Activated naive CD8-positive, alpha-beta T cell treated with anti-CD3 and anti-CD28 coated beads, Interleukin-2, amount 10 ng/mL, durations not matched to agents 7 days and 5 days (primary cell): ENCODE measurements at regions not wholly inside any gene's neighbourhood (a gene's known extent, or its start where the extent isn't known, plus 50 kb on each side); places are given as distances from the start of the nearest gene placed in this dataset.

Source experiments
- ATAC-seq: fragments of 150-1000 bp; cut with Tn5 transposase; one replicate; pipeline ENCODE4 v1.10.0; 2021; ENCODE audit warnings: low read depth, moderate library complexity
- POLR2A ChIA-PET: fragments of 350-600 bp; sonication (Branson Sonifier 250); formaldehyde crosslinking; loops from one replicate; lab custom pipeline; 2021; ENCODE audit warnings: antibody characterized with exemption; lab: Charles Lee
- DNase-seq: peaks from one replicate; pipeline ENCODE4 v3.0.0; 2021
- H3K27ac Mint-ChIP-seq: one replicate; pipeline ENCODE4 v1.8.0; 2022; ENCODE audit warnings: mild to moderate bottlenecking, mixed read lengths
- H3K27me3 Mint-ChIP-seq: one replicate; pipeline ENCODE4 v1.8.0; 2022; ENCODE audit warnings: mild to moderate bottlenecking, moderate library complexity, mixed read lengths
- H3K36me3 Mint-ChIP-seq: one replicate; pipeline ENCODE4 v1.8.0; 2021; ENCODE audit warnings: mild to moderate bottlenecking, mixed read lengths
- H3K4me1 Mint-ChIP-seq: one replicate; pipeline ENCODE4 v1.8.0; 2021; ENCODE audit warnings: mixed read lengths
- H3K4me3 Mint-ChIP-seq: one replicate; pipeline ENCODE4 v1.8.0; 2022; ENCODE audit warnings: mild to moderate bottlenecking, moderate library complexity, mixed read lengths
- H3K9me3 Mint-ChIP-seq: one replicate; pipeline ENCODE4 v1.8.0; 2021; ENCODE audit warnings: mixed read lengths

- H3K27me3 Mint-ChIP-seq, result no peaks in the 10 kb centered on the region
- POLR2A ChIA-PET, result no interaction called here
- no peak for DNase-seq
- H3K9me3 Mint-ChIP-seq, result no peaks in the 10 kb centered on the region
- H3K4me1 Mint-ChIP-seq, result no peaks in the 10 kb centered on the region
- no peak overlapping the region for H3K27ac Mint-ChIP-seq
- H3K4me3 Mint-ChIP-seq, result no peak overlapping the region
- ATAC-seq, result no peak
- H3K36me3 Mint-ChIP-seq, result no peaks in the 10 kb centered on the region
Measured at GRCh38 chr4:98210281-98210680, 50.9 kb upstream of the RAP1GDS1 start.

GRCh38 chr4:98209111-98209510 is 52.1 kb upstream of the RAP1GDS1 start:
- POLR2A ChIA-PET, result interaction anchor here (1.6 kb wide), 1 partner anchor 52 kb away, joined by 3 read pairs; no protein-coding TSS in a partner anchor
- no peak for ATAC-seq
- Mint-ChIP-seq H3K27ac (no peak overlapping the region), H3K36me3 (no peaks in the 10 kb centered on the region), H3K4me3 (no peak overlapping the region), H3K27me3 (peaks cover 2% of the 10 kb centered on the region), H3K4me1 (peaks cover 2% of the 10 kb centered on the region), H3K9me3 (no peaks in the 10 kb centered on the region)
- no peak for DNase-seq

- ATAC-seq (peak; percentile 46), DNase-seq (no peak)
- Mint-ChIP-seq H3K9me3 (peaks cover 9% of the 10 kb centered on the region), H3K27me3 (peaks cover 2% of the 10 kb centered on the region), H3K4me1 (peaks cover 13% of the 10 kb centered on the region), H3K4me3 (peak overlapping the region; percentile 75), H3K27ac (peak overlapping the region; percentile 84), H3K36me3 (peaks cover 8% of the 10 kb centered on the region)
- POLR2A ChIA-PET, result no interaction called here
Measured at GRCh38 chr4:98204236-98204553, 57.0 kb upstream of the RAP1GDS1 start.

- H3K36me3 Mint-ChIP-seq, result peaks cover 8% of the 10 kb centered on the region
- H3K27me3 Mint-ChIP-seq, result peaks cover 2% of the 10 kb centered on the region
- DNase-seq, result no peak
- peaks cover 9% of the 10 kb centered on the region for H3K9me3 Mint-ChIP-seq
- peak; percentile 50 for ATAC-seq
- POLR2A ChIA-PET, result no interaction called here
- H3K27ac Mint-ChIP-seq, result peak overlapping the region; percentile 84
- H3K4me3 Mint-ChIP-seq, result peak overlapping the region; percentile 75
- H3K4me1 Mint-ChIP-seq, result peaks cover 13% of the 10 kb centered on the region
Measured at GRCh38 chr4:98203332-98204235, 57.6 kb upstream of the RAP1GDS1 start.

- H3K27me3 Mint-ChIP-seq, result peaks cover 2% of the 10 kb centered on the region
- H3K36me3 Mint-ChIP-seq, result peaks cover 8% of the 10 kb centered on the region
- DNase-seq, result no peak
- ATAC-seq, result no peak
- peaks cover 13% of the 10 kb centered on the region for H3K4me1 Mint-ChIP-seq
- peaks cover 11% of the 10 kb centered on the region for H3K9me3 Mint-ChIP-seq
- H3K27ac Mint-ChIP-seq, result no peak overlapping the region
- POLR2A ChIA-PET, result no interaction called here
- H3K4me3 Mint-ChIP-seq, result peak overlapping the region; percentile 75
Measured at GRCh38 chr4:98202907-98203306, 58.3 kb upstream of the RAP1GDS1 start.

DNA sequence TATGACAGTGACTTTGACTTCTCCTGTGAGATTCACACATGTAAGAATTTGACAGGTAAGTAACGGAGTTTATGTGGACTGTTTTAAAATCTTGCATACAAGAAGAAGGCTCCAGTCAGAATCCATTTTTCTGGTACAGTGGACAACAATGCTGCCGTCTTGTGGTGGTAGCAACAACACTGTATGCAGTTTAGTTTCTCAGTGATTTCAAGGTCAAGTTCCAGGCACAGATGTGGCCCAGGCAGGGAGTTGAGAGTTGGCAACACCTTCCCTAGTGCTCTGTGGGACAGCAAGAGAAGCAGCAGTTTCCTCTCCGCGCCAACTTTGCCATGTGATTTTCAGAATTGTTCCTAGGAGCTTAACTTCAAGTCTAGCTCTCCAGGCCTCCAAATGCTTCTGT is 56.0 kb upstream of the STPG2 start:
- Mint-ChIP-seq H3K4me1 (peaks cover 12% of the 10 kb centered on the region), H3K27ac (no peak overlapping the region), H3K27me3 (no peaks in the 10 kb centered on the region), H3K4me3 (no peak overlapping the region), H3K36me3 (peaks cover 10% of the 10 kb centered on the region), H3K9me3 (peaks cover 18% of the 10 kb centered on the region)
- no peak for DNase-seq
- ATAC-seq, result no peak
- POLR2A ChIA-PET, result no interaction called here

DNA sequence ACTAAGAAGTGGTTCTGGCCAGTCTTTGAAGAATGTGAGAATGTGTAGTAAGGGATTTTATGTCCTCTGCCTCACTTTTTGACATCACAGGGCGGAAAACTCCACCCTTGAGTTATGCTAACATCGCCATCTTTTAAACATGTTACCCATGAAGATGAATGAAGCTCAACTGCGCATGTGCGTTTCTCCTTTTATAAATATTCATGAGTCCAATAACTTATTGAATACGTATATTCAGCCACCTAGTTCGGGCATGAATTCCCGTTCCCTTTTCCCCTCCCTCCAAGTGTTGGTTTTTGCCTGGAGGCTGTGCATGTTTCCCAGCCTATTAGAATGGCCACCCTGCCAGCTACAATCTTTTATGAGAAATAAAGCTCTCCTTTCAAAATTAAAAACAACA is 51.7 kb upstream of the STPG2 start:
- no peak overlapping the region for H3K27ac Mint-ChIP-seq
- ATAC-seq (no peak), DNase-seq (no peak)
- H3K4me1 Mint-ChIP-seq, result no peaks in the 10 kb centered on the region
- H3K36me3 Mint-ChIP-seq, result peaks cover 7% of the 10 kb centered on the region
- no peaks in the 10 kb centered on the region for H3K27me3 Mint-ChIP-seq
- H3K4me3 Mint-ChIP-seq, result no peak overlapping the region
- H3K9me3 Mint-ChIP-seq, result peaks cover 17% of the 10 kb centered on the region
- POLR2A ChIA-PET, result no interaction called here

GRCh38 chr4:98193459-98194105 is 50.3 kb upstream of the STPG2 start:
- DNase-seq, result no peak
- ATAC-seq, result no peak
- H3K4me1 Mint-ChIP-seq, result no peaks in the 10 kb centered on the region
- no peaks in the 10 kb centered on the region for H3K27me3 Mint-ChIP-seq
- H3K4me3 Mint-ChIP-seq, result no peak overlapping the region
- H3K36me3 Mint-ChIP-seq, result peaks cover 7% of the 10 kb centered on the region
- peaks cover 17% of the 10 kb centered on the region for H3K9me3 Mint-ChIP-seq
- no peak overlapping the region for H3K27ac Mint-ChIP-seq
- POLR2A ChIA-PET, result no interaction called here
